Uterus (tissue), 3 donors: ENCODE measurements at regions not wholly inside any gene's neighbourhood (a gene's known extent, or its start where the extent isn't known, plus 50 kb on each side); places are given as distances from the start of the nearest gene placed in this dataset.

Source experiments
- DNase-seq, 2 donors: peaks; one replicate each; pipeline ENCODE4 v3.0.0-alpha.2; 2019 to 2020
- H3K27ac ChIP-seq, 2 donors: fragments of 200-600 bp; sonication (generic); 1 replicate in 1 of 2; 2 replicates in 1 of 2; pipeline ENCODE4 v1.5.1; 2016 to 2018
- H3K27me3 ChIP-seq, 2 donors: fragments of 200-600 bp; sonication (generic); one replicate each; pipeline ENCODE4 v1.5.1; 2018 to 2019; ENCODE audit warnings: control low read depth in 1 of 2
- H3K36me3 ChIP-seq, 2 donors: fragments of 200-600 bp; sonication (generic); one replicate each; pipeline ENCODE4 v1.5.1; 2019; ENCODE audit warnings: control low read depth in 1 of 2
- H3K4me1 ChIP-seq, 2 donors: fragments of 200-600 bp; sonication (generic); one replicate each; pipeline ENCODE4 v1.5.1; 2018 to 2019; ENCODE audit warnings: control low read depth in 1 of 2
- H3K4me3 ChIP-seq, 2 donors: fragments of 200-600 bp; sonication (generic); 1 replicate in 1 of 2; 2 replicates in 1 of 2; pipeline ENCODE4 v1.5.1; 2018 to 2019; ENCODE audit warnings: mild to moderate bottlenecking in 1 of 2
- H3K9me3 ChIP-seq, 2 donors: fragments of 200-600 bp; sonication (generic); one replicate each; pipeline ENCODE4 v1.5.1; 2019; ENCODE audit warnings: control low read depth in 1 of 2
- CTCF ChIP-seq, 4 experiments: fragments of 200-600 bp in 2 of 4; fragments of 450-650 bp in 2 of 4; sonication (generic) in 2 of 4; IDR thresholded peaks; one replicate each; pipeline ENCODE4 v1.5.1; 2016 to 2019; ENCODE audit warnings: antibody characterized with exemption in 4 of 4, mild to moderate bottlenecking in 2 of 4, moderate library complexity in 1 of 4
- POLR2A ChIP-seq, 2 donors: fragments of 450-650 bp; IDR thresholded peaks; one replicate each; pipeline ENCODE4 v1.6.1; 2016; ENCODE audit warnings: antibody characterized with exemption in 2 of 2, mild to moderate bottlenecking in 1 of 2, moderate library complexity in 1 of 2
- intact Hi-C: fragments of 100-400 bp; cut with DNase I; formaldehyde crosslinking; loops from one replicate; pipeline ENCODE4 v1.15.1; 2023; ENCODE audit warnings: low total_unique reads
- donor health status: DM: yes; HTN: yes; CAD: no.

DNA sequence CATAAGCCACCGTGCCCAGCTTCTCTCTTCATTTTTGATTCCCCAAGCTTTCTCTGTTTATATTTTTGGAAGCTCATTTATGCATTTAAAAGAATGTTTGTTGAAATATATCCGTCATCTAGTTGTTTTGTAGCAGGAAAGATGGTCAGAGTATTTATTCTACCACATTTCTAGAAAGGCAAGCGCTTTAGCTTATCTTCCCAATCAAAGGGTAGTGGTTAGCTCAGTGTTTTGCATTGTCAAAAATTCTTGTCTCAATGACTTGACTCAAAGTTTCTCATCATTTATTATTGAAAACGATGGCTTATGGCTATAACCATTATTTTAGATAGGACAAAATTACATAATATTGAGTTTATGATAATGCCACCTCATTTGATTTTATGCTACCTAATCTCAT, 116.1 kb upstream of the ZP4 start:
- no peaks in the 10 kb centered on the region for H3K4me1 ChIP-seq
- intact Hi-C loops = no loop called here
- no peaks in the 10 kb centered on the region for H3K36me3 ChIP-seq
- H3K27me3 ChIP-seq = no peaks in the 10 kb centered on the region
- no peak overlapping the region for H3K4me3 ChIP-seq
- H3K27ac ChIP-seq = no peak overlapping the region
- H3K9me3 ChIP-seq = no peaks in the 10 kb centered on the region
- no peak for TF ChIP-seq CTCF (IDR thresholded peaks at IDR 0.05)
- TF ChIP-seq POLR2A (IDR thresholded peaks at IDR 0.05) = no peak
- DNase-seq = no peak

- no peak overlapping the region for H3K27ac ChIP-seq
- no peak for DNase-seq
- H3K4me1 ChIP-seq = no peaks in the 10 kb centered on the region
- no peaks in the 10 kb centered on the region for H3K27me3 ChIP-seq
- H3K36me3 ChIP-seq = no peaks in the 10 kb centered on the region
- intact Hi-C loops = no loop called here
- no peak for TF ChIP-seq CTCF (IDR thresholded peaks at IDR 0.05)
- TF ChIP-seq POLR2A (IDR thresholded peaks at IDR 0.05) = no peak
- H3K9me3 ChIP-seq = no peaks in the 10 kb centered on the region
- no peak overlapping the region for H3K4me3 ChIP-seq
Measured at GRCh38 chr1:238005116-238005515, 114.4 kb upstream of the ZP4 start.

GRCh38 chr1:238001818-238002217, 111.1 kb upstream of the ZP4 start:
- no peak for TF ChIP-seq POLR2A (IDR thresholded peaks at IDR 0.05)
- no peak for TF ChIP-seq CTCF (IDR thresholded peaks at IDR 0.05)
- Histone ChIP-seq H3K9me3 (no peaks in the 10 kb centered on the region), H3K27ac (no peak overlapping the region), H3K27me3 (no peaks in the 10 kb centered on the region), H3K4me3 (no peak overlapping the region), H3K36me3 (no peaks in the 10 kb centered on the region), H3K4me1 (no peaks in the 10 kb centered on the region)
- intact Hi-C loops = no loop called here
- DNase-seq = no peak

- intact Hi-C loops = no loop called here
- Histone ChIP-seq H3K4me3 (no peak overlapping the region), H3K4me1 (no peaks in the 10 kb centered on the region), H3K27me3 (no peaks in the 10 kb centered on the region), H3K27ac (no peak overlapping the region), H3K36me3 (no peaks in the 10 kb centered on the region), H3K9me3 (no peaks in the 10 kb centered on the region)
- TF ChIP-seq POLR2A (IDR thresholded peaks at IDR 0.05) (no peak), CTCF (IDR thresholded peaks at IDR 0.05) (no peak)
- DNase-seq = no peak
Measured at GRCh38 chr1:237999426-238000052, 108.8 kb upstream of the ZP4 start.

GRCh38 chr1:237998581-237998980, 107.9 kb upstream of the ZP4 start:
- H3K9me3 ChIP-seq = no peaks in the 10 kb centered on the region
- TF ChIP-seq CTCF (IDR thresholded peaks at IDR 0.05) (no peak), POLR2A (IDR thresholded peaks at IDR 0.05) (no peak)
- H3K27ac ChIP-seq = no peak overlapping the region
- no peaks in the 10 kb centered on the region for H3K4me1 ChIP-seq
- no peak for DNase-seq
- H3K36me3 ChIP-seq = no peaks in the 10 kb centered on the region
- no peaks in the 10 kb centered on the region for H3K27me3 ChIP-seq
- H3K4me3 ChIP-seq = no peak overlapping the region
- intact Hi-C loops = no loop called here
